A549 (cell line): ENCODE measurements at regions not wholly inside any gene's neighbourhood (a gene's known extent, or its start where the extent isn't known, plus 50 kb on each side); places are given as distances from the start of the nearest gene placed in this dataset.
A peak's percentile ranks its signal among the peaks of the same experiment; 100 is the strongest.

Experiments used
- ATAC-seq, 2 experiments: fragments of 200-7000 bp in 1 of 2; fragments of >200 bp in 1 of 2; cut with Nextera tagmentation in 1 of 2; cut with Tn5 transposase in 1 of 2; 3 replicates each; pipeline versions ENCODE4 v1.8.0 to v1.9.1; 2018 to 2020; ENCODE audit warnings: mild to moderate bottlenecking in 1 of 2, moderate library complexity in 1 of 2
- CTCF ChIA-PET: fragments of 300-600 bp; sonication (Branson Sonifier 250); formaldehyde crosslinking; extraction: SDS; loops from one replicate; lab custom pipeline; 2021; ENCODE audit warnings: antibody characterized with exemption, inconsistent platforms; lab: Yijun Ruan, JAX
- POLR2A ChIA-PET: fragments of 350-600 bp; formaldehyde crosslinking; extraction: SDS; loops from one replicate; lab custom pipeline; 2021; ENCODE audit warnings: antibody characterized with exemption, inconsistent platforms; lab: Yijun Ruan, JAX
- DNase-seq, 2 experiments: peaks; one replicate each; pipeline versions ENCODE4 v3.0.0 to v3.0.0-alpha.2; 2011 to 2016; ENCODE audit warnings: low read depth in 1 of 2, low spot score in 1 of 2
- FAIRE-seq: peaks from 2 replicates; lab custom pipeline; 2011; peaks lifted over from hg19 to GRCh38; lab: Jason Lieb, UNC
- H3K27ac ChIP-seq, 2 experiments: fragments of >200 bp; sonication (Bioruptor Twin); formaldehyde crosslinking; 3 replicates each; pipeline ENCODE4 v1.5.1; 2016 to 2017
- H3K4me1 ChIP-seq: fragments of >200 bp; sonication (Bioruptor Twin); formaldehyde crosslinking; 3 replicates; pipeline ENCODE4 v1.6.1; 2016
- H3K4me2 ChIP-seq: fragments of >200 bp; sonication (Bioruptor Twin); formaldehyde crosslinking; 3 replicates; pipeline ENCODE4 v1.6.1; 2016
- H3K4me3 ChIP-seq: fragments of >200 bp; sonication (Bioruptor Twin); formaldehyde crosslinking; 3 replicates; pipeline ENCODE4 v1.5.1; 2016
- H3K9me3 ChIP-seq: fragments of >200 bp; sonication (Bioruptor Twin); formaldehyde crosslinking; 3 replicates; pipeline ENCODE4 v1.6.1; 2016
- E2F6 ChIP-seq: IDR thresholded peaks from 2 replicates; pipeline ENCODE4 v1.6.1; 2012; ENCODE audit warnings: low read depth, borderline replicate concordance
- EHF ChIP-seq: fragments of 250-450 bp; sonication (Bioruptor Pico); IDR thresholded peaks from 2 replicates; pipeline ENCODE4 v1.5.0; 2020; ENCODE audit warnings: mild to moderate bottlenecking
- EHMT2 ChIP-seq: fragments of 200-600 bp; sonication (generic); IDR thresholded peaks from 2 replicates; pipeline ENCODE4 v1.6.1; 2016; ENCODE audit warnings: antibody characterized with exemption, low read depth, mild to moderate bottlenecking, moderate library complexity
- FOSL2 ChIP-seq, 2 experiments: fragments of 450-650 bp in 1 of 2; fragments of >200 bp in 1 of 2; sonication (Bioruptor Twin) in 1 of 2; formaldehyde crosslinking; IDR thresholded peaks; 2 replicates each; pipeline versions ENCODE4 v1.5.0 to v1.6.1; 2016 to 2020; ENCODE audit warnings: mild to moderate bottlenecking in 1 of 2, moderate library complexity in 1 of 2
- HES2 ChIP-seq: fragments of >200 bp; sonication (Bioruptor Twin); formaldehyde crosslinking; IDR thresholded peaks from 2 replicates; pipeline ENCODE4 v1.6.1; 2016
- HOXA7 ChIP-seq: fragments of 250-450 bp; sonication (Bioruptor Pico); IDR thresholded peaks from 2 replicates; pipeline ENCODE4 v1.5.0; 2020; ENCODE audit warnings: mild to moderate bottlenecking, moderate library complexity
- JUNB ChIP-seq: fragments of >200 bp; sonication (Bioruptor Twin); formaldehyde crosslinking; IDR thresholded peaks from 2 replicates; pipeline ENCODE4 v1.6.1; 2016
- MAFK ChIP-seq: fragments of 450-650 bp; IDR thresholded peaks from 2 replicates; pipeline ENCODE4 v1.6.1; 2014; ENCODE audit not compliant: partially characterized antibody
- MYC ChIP-seq: IDR thresholded peaks from 2 replicates; pipeline ENCODE4 v1.6.1; 2012; ENCODE audit warnings: mild to moderate bottlenecking, inconsistent platforms, low read length, improper control_type of control experiment, borderline replicate concordance
- NFE2L2 ChIP-seq: fragments of 150-350 bp; conservative IDR thresholded peaks from 2 replicates; pipeline ENCODE4 v1.6.1; 2014; ENCODE audit warnings: low read length
- NR3C1 ChIP-seq: fragments of >200 bp; sonication (Bioruptor Twin); formaldehyde crosslinking; IDR thresholded peaks from 3 replicates; pipeline ENCODE4 v1.6.1; 2017
- POLR2AphosphoS2 ChIP-seq: conservative IDR thresholded peaks from 2 replicates; pipeline ENCODE4 v1.6.1; 2012; ENCODE audit warnings: low read length, improper control_type of control experiment, inconsistent platforms
- RFX5 ChIP-seq: fragments of 450-650 bp; IDR thresholded peaks from 2 replicates; pipeline ENCODE4 v1.7.1; 2014; ENCODE audit warnings: antibody characterized with exemption, mild to moderate bottlenecking, moderate library complexity
- TFCP2L1 ChIP-seq: fragments of 250-450 bp; sonication (Bioruptor Pico); IDR thresholded peaks from 2 replicates; pipeline ENCODE4 v1.5.0; 2021; ENCODE audit warnings: mild to moderate bottlenecking
- USF2 ChIP-seq: fragments of 450-650 bp; IDR thresholded peaks from 2 replicates; pipeline ENCODE4 v1.6.1; 2014; ENCODE audit warnings: antibody characterized with exemption
- ZSCAN20 ChIP-seq: fragments of 250-450 bp; sonication (Bioruptor Pico); IDR thresholded peaks from 2 replicates; pipeline ENCODE4 v1.8.0; 2022; ENCODE audit warnings: mild to moderate bottlenecking, moderate library complexity
- WGBS: methylation state at CpG from one replicate; pipeline ENCODE4 v1.1.6; 2017; ENCODE audit errors: missing lambda C conversion rate; 5-methylcytosine and 5-hydroxymethylcytosine counted together

DNA sequence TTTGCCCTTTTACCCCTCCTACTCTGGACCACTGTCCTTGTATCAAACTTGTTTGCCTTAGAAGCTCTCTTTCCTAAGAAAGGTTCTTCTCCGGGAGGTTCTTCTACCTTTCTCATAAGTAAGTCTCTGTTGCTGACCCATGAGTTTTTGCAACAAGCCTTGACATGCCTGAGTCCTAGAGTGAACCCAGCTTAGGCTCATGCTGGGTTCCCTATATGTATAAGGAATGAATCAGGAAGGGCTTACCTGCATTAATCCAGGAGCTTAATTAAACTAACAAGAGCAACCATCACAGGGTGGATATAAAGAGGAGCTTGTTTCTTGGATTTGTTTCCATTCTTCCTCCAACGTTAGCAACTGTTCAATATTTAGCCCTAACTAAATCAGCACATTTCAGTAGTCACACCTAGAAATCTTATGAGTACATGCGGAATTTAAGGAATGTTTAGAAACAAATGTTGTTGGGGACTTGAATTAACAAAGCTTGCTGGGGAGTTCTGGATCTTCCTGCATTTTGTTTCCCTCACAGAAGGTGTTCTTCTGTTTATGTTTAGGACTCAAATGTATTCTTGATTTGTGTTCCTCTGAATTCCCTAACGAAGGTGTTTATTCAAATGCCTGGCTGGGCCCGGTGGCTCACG lies 64.3 kb upstream of the RAB3GAP2 start:
- TF ChIP-seq MAFK (no peak), EHF (CRISPR knock-in tag) (no peak), HES2 (no peak), JUNB (no peak), POLR2AphosphoS2 (no peak), TFCP2L1 (CRISPR knock-in tag) (no peak), HOXA7 (CRISPR knock-in tag) (no peak), ZSCAN20 (CRISPR knock-in tag) (no peak), NR3C1 (no peak)

GRCh38 chr1:220335668-220336067 lies 63.4 kb upstream of the RAB3GAP2 start:
- no peak overlapping the region for H3K27ac ChIP-seq
- ChIA-PET POLR2A (no interaction called here), CTCF (interaction anchor here (0.8 kb wide), 1 partner anchor 40 kb away, joined by 3 read pairs; no protein-coding TSS in a partner anchor)
- no peak overlapping the region for H3K4me2 ChIP-seq
- no peak for DNase-seq
- 58% methylated on average over 4 of the region's 4 CpGs for WGBS
- no peaks in the 10 kb centered on the region for H3K4me1 ChIP-seq
- no peak for TF ChIP-seq POLR2AphosphoS2
- no peak for TF ChIP-seq E2F6
- no peak for TF ChIP-seq USF2
- TF ChIP-seq JUNB, result no peak
- no peak overlapping the region for H3K4me3 ChIP-seq
- FAIRE-seq, result no peak
- ATAC-seq, result no peak
- no peaks in the 10 kb centered on the region for H3K9me3 ChIP-seq

More for the DNA sequence above, 64.3 kb upstream of the RAB3GAP2 start:
- no peaks in the 10 kb centered on the region for H3K4me1 ChIP-seq
- no peak overlapping the region for H3K27ac ChIP-seq
- ChIA-PET CTCF (interaction anchor here (0.8 to 1.5 kb wide), 3 partner anchors 9 to 55 kb away, joined by 3 to 4 read pairs (median 3); no protein-coding TSS in a partner anchor), POLR2A (no interaction called here)
- no peak for FAIRE-seq
- DNase-seq, result no peak
- WGBS, result 79% methylated on average over 6 of the region's 6 CpGs
- no peak overlapping the region for H3K4me2 ChIP-seq
- H3K4me3 ChIP-seq, result no peak overlapping the region
- no peaks in the 10 kb centered on the region for H3K9me3 ChIP-seq
- no peak for ATAC-seq

- Histone ChIP-seq H3K9me3 (no peaks in the 10 kb centered on the region), H3K27ac (no peak overlapping the region), H3K4me3 (no peak overlapping the region), H3K4me1 (no peaks in the 10 kb centered on the region), H3K4me2 (no peak overlapping the region)
- WGBS, result 90% methylated on average over 1 of the region's 1 CpG
- CTCF ChIA-PET, result no interaction called here
- DNase-seq, result no peak
- no peak for FAIRE-seq
- ATAC-seq, result no peak
- TF ChIP-seq MAFK (peak; percentile 68), NFE2L2 (no peak), FOSL2 (IDR thresholded peaks at IDR 0.05) (no peak), FOSL2 (CRISPR knock-in tag; IDR thresholded peaks at IDR 0.05) (no peak)
- POLR2A ChIA-PET, result no interaction called here
Observed at GRCh38 chr1:220331318-220331717, 59.1 kb upstream of the RAB3GAP2 start.

DNA sequence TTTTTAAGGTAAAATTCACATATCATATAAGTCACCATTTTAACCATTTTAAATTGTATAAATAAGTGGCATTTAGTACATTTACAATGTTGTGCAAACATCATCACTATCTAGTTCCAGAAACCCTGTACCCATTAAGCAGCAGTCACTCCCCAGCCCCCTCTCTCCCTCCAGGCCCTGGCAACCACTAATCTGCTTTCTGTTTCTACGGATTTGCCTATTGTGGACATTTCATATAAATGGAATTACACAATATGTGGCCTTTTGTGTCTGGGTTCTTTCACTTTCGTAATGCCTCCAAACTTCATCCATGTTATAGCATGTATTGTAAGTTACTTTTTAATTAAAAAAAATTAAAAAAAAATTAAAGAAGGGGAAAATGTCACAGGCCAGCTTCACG lies 58.0 kb upstream of the RAB3GAP2 start:
- Histone ChIP-seq H3K4me3 (no peak overlapping the region), H3K4me1 (no peaks in the 10 kb centered on the region), H3K9me3 (no peaks in the 10 kb centered on the region), H3K27ac (no peak overlapping the region), H3K4me2 (no peak overlapping the region)
- no peak for ATAC-seq
- ChIA-PET POLR2A (no interaction called here), CTCF (no interaction called here)
- DNase-seq, result no peak
- WGBS, result 46% methylated on average over 3 of the region's 3 CpGs
- no peak for TF ChIP-seq RFX5
- no peak for TF ChIP-seq EHMT2
- TF ChIP-seq MYC, result no peak
- TF ChIP-seq NFE2L2, result no peak
- FAIRE-seq, result no peak
